IMR-90 (cell line): ENCODE measurements at regions not wholly inside any gene's neighbourhood (a gene's known extent, or its start where the extent isn't known, plus 50 kb on each side); places are given as distances from the start of the nearest gene placed in this dataset.

Experiments used
- ATAC-seq: fragments of 200-7000 bp; cut with Tn5 transposase; 2 replicates; pipeline ENCODE4 v1.9.1; 2020; ENCODE audit warnings: low read depth, mild to moderate bottlenecking, moderate library complexity
- BruUV-seq: library from RNA; stranded (reverse); fragments of 400-500 nt; replicated peaks from 2 replicates; lab custom pipeline; 2021; lab: Mats Ljungman, UMichigan
- CTCF ChIA-PET: fragments of 300-600 bp; formaldehyde crosslinking; extraction: SDS; loops from one replicate; lab custom pipeline; 2021; ENCODE audit warnings: antibody characterized with exemption; lab: Yijun Ruan, JAX
- POLR2A ChIA-PET: fragments of 300-600 bp; sonication (Branson Sonifier 250); formaldehyde crosslinking; loops from one replicate; lab custom pipeline; 2022; ENCODE audit warnings: antibody characterized with exemption; ENCODE audit not compliant: unreplicated experiment; lab: Charles Lee
- DNase-seq: peaks from one replicate; pipeline ENCODE4 v3.0.0; 2013
- H2AFZ ChIP-seq: replicated peaks from 2 replicates; pipeline ENCODE3; 2013; ENCODE audit warnings: low read length, mild to moderate bottlenecking; ENCODE audit not compliant: poor library complexity
- H2AK5ac ChIP-seq: 2 replicates; pipeline ENCODE4 v1.6.1; 2013; ENCODE audit warnings: low read depth, low read length, inconsistent platforms
- H2AK9ac ChIP-seq: replicated peaks from 2 replicates; pipeline ENCODE3; 2013; ENCODE audit warnings: mild to moderate bottlenecking, low read depth, low read length, moderate library complexity; ENCODE audit not compliant: poor library complexity
- H2BK120ac ChIP-seq: 2 replicates; pipeline ENCODE4 v1.6.1; 2013; ENCODE audit warnings: low read depth, low read length, inconsistent platforms
- H2BK15ac ChIP-seq: 3 replicates; pipeline ENCODE4 v1.6.1; 2013; ENCODE audit warnings: low read depth, low read length, inconsistent platforms
- H2BK20ac ChIP-seq: 2 replicates; pipeline ENCODE4 v1.6.1; 2013; ENCODE audit warnings: low read depth, mild to moderate bottlenecking, inconsistent platforms, low read length, moderate library complexity
- H2BK5ac ChIP-seq: 2 replicates; pipeline ENCODE4 v1.6.1; 2013; ENCODE audit warnings: mild to moderate bottlenecking, low read depth, low read length, inconsistent platforms; ENCODE audit not compliant: poor library complexity, severe bottlenecking
- H3K14ac ChIP-seq: replicated peaks from 2 replicates; pipeline ENCODE4 v1.6.1; 2013; ENCODE audit warnings: low read depth, low read length, inconsistent platforms
- H3K18ac ChIP-seq: 2 replicates; pipeline ENCODE4 v1.6.1; 2013; ENCODE audit warnings: low read depth, low read length, control low read depth
- H3K23ac ChIP-seq: 2 replicates; pipeline ENCODE4 v1.6.1; 2013; ENCODE audit warnings: low read depth, low read length, inconsistent platforms
- H3K27ac ChIP-seq: 2 replicates; pipeline ENCODE4 v1.5.1; 2013; ENCODE audit warnings: mild to moderate bottlenecking, control low read depth, low read length; ENCODE audit not compliant: insufficient read depth
- H3K27me3 ChIP-seq: 2 replicates; pipeline ENCODE4 v1.6.1; 2013; ENCODE audit warnings: low read length; ENCODE audit not compliant: control insufficient read depth, insufficient read depth
- H3K36me3 ChIP-seq: 2 replicates; pipeline ENCODE4 v1.6.1; 2013; ENCODE audit warnings: low read length, mixed read lengths; ENCODE audit not compliant: control insufficient read depth, insufficient read depth
- H3K4ac ChIP-seq: 2 replicates; pipeline ENCODE4 v1.6.1; 2013; ENCODE audit warnings: low read depth, low read length, inconsistent platforms
- H3K4me1 ChIP-seq: 2 replicates; pipeline ENCODE4 v1.6.1; 2013; ENCODE audit warnings: low read length, mixed read lengths; ENCODE audit not compliant: control insufficient read depth, insufficient read depth
- H3K4me2 ChIP-seq: 2 replicates; pipeline ENCODE4 v1.6.1; 2013; ENCODE audit warnings: low read depth, mild to moderate bottlenecking, control low read depth, low read length, moderate library complexity
- H3K4me3 ChIP-seq: 2 replicates; pipeline ENCODE4 v1.5.1; 2013; ENCODE audit warnings: low read depth, mild to moderate bottlenecking, control low read depth, low read length, moderate library complexity; ENCODE audit not compliant: insufficient read depth
- H3K56ac ChIP-seq: 2 replicates; pipeline ENCODE4 v1.6.1; 2013; ENCODE audit warnings: low read length, inconsistent platforms; ENCODE audit not compliant: insufficient read depth; ENCODE audit errors: extremely low read depth
- H3K79me1 ChIP-seq, 2 experiments: 2 replicates each; pipeline ENCODE4 v1.6.1; 2013; ENCODE audit warnings: low read length in 2 of 2, inconsistent platforms in 1 of 2, low read depth in 1 of 2
- H3K9ac ChIP-seq: 2 replicates; pipeline ENCODE4 v1.6.1; 2013; ENCODE audit warnings: low read depth, low read length, control low read depth
- H3K9me1 ChIP-seq: 2 replicates; pipeline ENCODE4 v1.6.1; 2013; ENCODE audit warnings: low read length, inconsistent platforms; ENCODE audit not compliant: insufficient read depth
- H3K9me3 ChIP-seq: 2 replicates; pipeline ENCODE4 v1.6.1; 2013; ENCODE audit warnings: low read length; ENCODE audit not compliant: control insufficient read depth, insufficient read depth
- H4K20me1 ChIP-seq: 2 replicates; pipeline ENCODE4 v1.6.1; 2013; ENCODE audit warnings: low read length, inconsistent platforms; ENCODE audit not compliant: insufficient read depth
- H4K5ac ChIP-seq: 2 replicates; pipeline ENCODE4 v1.6.1; 2013; ENCODE audit warnings: mild to moderate bottlenecking, low read depth, low read length, control low read depth
- H4K8ac ChIP-seq, 2 experiments: 2 replicates each; pipeline ENCODE4 v1.6.1; 2013; ENCODE audit warnings: low read depth in 2 of 2, low read length in 2 of 2, control low read depth in 1 of 2, inconsistent platforms in 1 of 2
- H4K91ac ChIP-seq: 2 replicates; pipeline ENCODE4 v1.6.1; 2013; ENCODE audit warnings: low read depth, low read length, inconsistent platforms; ENCODE audit not compliant: insufficient read depth
- CEBPB ChIP-seq: IDR thresholded peaks from 2 replicates; pipeline ENCODE4 v1.6.1; 2012; ENCODE audit warnings: low read depth, low read length, improper control_type of control experiment
- MAFK ChIP-seq: IDR thresholded peaks from 2 replicates; pipeline ENCODE4 v1.6.1; 2012; ENCODE audit warnings: low read depth, low read length, improper control_type of control experiment
- MAZ ChIP-seq: IDR thresholded peaks from 2 replicates; pipeline ENCODE4 v1.6.1; 2012; ENCODE audit warnings: low read depth, mild to moderate bottlenecking, low read length, improper control_type of control experiment, moderate library complexity, borderline replicate concordance
- MXI1 ChIP-seq: IDR thresholded peaks from 2 replicates; pipeline ENCODE4 v1.6.1; 2012; ENCODE audit warnings: low read depth, mild to moderate bottlenecking, low read length, moderate library complexity, borderline replicate concordance
- NFE2L2 ChIP-seq: fragments of 150-350 bp; IDR thresholded peaks from 2 replicates; pipeline ENCODE4 v1.6.1; 2016; ENCODE audit warnings: low read depth, mild to moderate bottlenecking, low read length
- POLR2A ChIP-seq: IDR thresholded peaks from 2 replicates; pipeline ENCODE4 v1.6.1; 2012; ENCODE audit warnings: mild to moderate bottlenecking, low read depth, low read length
- RAD21 ChIP-seq: IDR thresholded peaks from 2 replicates; pipeline ENCODE4 v1.6.1; 2012; ENCODE audit warnings: low read length, improper control_type of control experiment
- RCOR1 ChIP-seq: IDR thresholded peaks from 2 replicates; pipeline ENCODE4 v1.6.1; 2012; ENCODE audit warnings: mild to moderate bottlenecking, low read length, improper control_type of control experiment; ENCODE audit not compliant: insufficient replicate concordance
- SMC3 ChIP-seq: fragments of 150-350 bp; IDR thresholded peaks from 2 replicates; pipeline ENCODE4 v1.6.1; 2016; ENCODE audit warnings: low read depth, mild to moderate bottlenecking, antibody characterized with exemption, low read length, moderate library complexity
- USF2 ChIP-seq: fragments of 150-350 bp; IDR thresholded peaks from 2 replicates; pipeline ENCODE4 v1.6.1; 2017; ENCODE audit warnings: mild to moderate bottlenecking, antibody characterized with exemption, low read length, low read depth
- WGBS, 2 experiments: methylation state at CpG; one replicate each; pipeline versions ENCODE4 v1.1.5 to v1.1.7; 2013; ENCODE audit warnings: missing lambda C conversion rate in 2 of 2; ENCODE audit not compliant: insufficient read length in 1 of 2; ENCODE audit errors: extremely low coverage in 2 of 2; 5-methylcytosine and 5-hydroxymethylcytosine counted together
- dilution Hi-C: fragments of 300-500 bp; cut with HindIII; formaldehyde crosslinking; loops from one replicate; pipeline ENCODE4 v1.14.3; 2018; ENCODE audit warnings: low sequenced_read_pairs; ENCODE audit not compliant: unreplicated experiment
- in situ Hi-C: fragments of 300-500 bp; cut with MboI; formaldehyde crosslinking; loops from 3 replicates; pipeline ENCODE4 v1.14.3; 2019; ENCODE audit warnings: low sequenced_read_pairs, inconsistent platforms, mixed read lengths
- intact Hi-C: fragments of 100-400 bp; cut with micrococcal nuclease; formaldehyde crosslinking; loops from 2 replicates; pipeline ENCODE4 v1.10.0; 2022
- TF ChIP-seq, protein P1 (sequence below): conservative IDR thresholded peaks from 2 replicates; pipeline ENCODE4 v1.5.1; 2012; ENCODE audit warnings: mild to moderate bottlenecking, low read depth, low read length, improper control_type of control experiment

DNA sequence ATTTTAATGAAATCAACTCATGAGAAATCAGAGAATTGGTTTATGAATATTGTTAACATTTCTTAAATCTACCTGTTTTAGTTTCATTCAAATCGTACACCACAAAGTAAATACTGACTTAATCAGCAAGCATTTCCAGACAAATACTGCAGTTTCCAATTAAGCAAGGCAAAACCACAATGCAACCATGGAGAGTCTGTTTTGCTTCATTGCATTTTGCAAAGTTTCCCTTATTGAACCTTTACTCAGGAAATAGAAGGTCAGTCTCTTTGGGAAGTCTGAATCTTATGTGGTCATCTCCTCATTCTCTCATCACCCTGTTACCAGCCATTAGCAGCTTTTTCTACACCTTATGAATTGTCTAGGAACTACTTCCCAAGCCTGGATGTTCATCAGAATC is 400.5 kb downstream of the IPMK start:
- H3K14ac ChIP-seq = no peak overlapping the region
- intact Hi-C loops (no loop called here), dilution Hi-C loops (no loop called here), in situ Hi-C loops (no loop called here)
- ATAC-seq = no peak
- no peak overlapping the region for H3K23ac ChIP-seq
- DNase-seq = no peak
- no peak overlapping the region for H3K4me3 ChIP-seq
- no peaks in the 10 kb centered on the region for H3K9me1 ChIP-seq
- H2AFZ ChIP-seq = no peak overlapping the region
- CTCF ChIA-PET = no interaction called here
- no peak overlapping the region for H2BK5ac ChIP-seq
- H3K27me3 ChIP-seq = no peaks in the 10 kb centered on the region
- WGBS, 2 experiments = no CpG with 5 or more reads among the region's 1 CpG
- H4K8ac ChIP-seq = no peak overlapping the region
- H3K27ac ChIP-seq = no peak overlapping the region
- no TSS peak for BruUV-seq
- no peaks in the 10 kb centered on the region for H3K9me3 ChIP-seq
- no peak overlapping the region for H3K18ac ChIP-seq
- H3K79me1 ChIP-seq = no peaks in the 10 kb centered on the region
- no peak overlapping the region for H3K4me2 ChIP-seq
- no peak overlapping the region for H3K9ac ChIP-seq
- no peaks in the 10 kb centered on the region for H3K4me1 ChIP-seq
- TF ChIP-seq USF2 = no peak
- TF ChIP-seq MAZ = no peak
- TF ChIP-seq, protein P1, sequence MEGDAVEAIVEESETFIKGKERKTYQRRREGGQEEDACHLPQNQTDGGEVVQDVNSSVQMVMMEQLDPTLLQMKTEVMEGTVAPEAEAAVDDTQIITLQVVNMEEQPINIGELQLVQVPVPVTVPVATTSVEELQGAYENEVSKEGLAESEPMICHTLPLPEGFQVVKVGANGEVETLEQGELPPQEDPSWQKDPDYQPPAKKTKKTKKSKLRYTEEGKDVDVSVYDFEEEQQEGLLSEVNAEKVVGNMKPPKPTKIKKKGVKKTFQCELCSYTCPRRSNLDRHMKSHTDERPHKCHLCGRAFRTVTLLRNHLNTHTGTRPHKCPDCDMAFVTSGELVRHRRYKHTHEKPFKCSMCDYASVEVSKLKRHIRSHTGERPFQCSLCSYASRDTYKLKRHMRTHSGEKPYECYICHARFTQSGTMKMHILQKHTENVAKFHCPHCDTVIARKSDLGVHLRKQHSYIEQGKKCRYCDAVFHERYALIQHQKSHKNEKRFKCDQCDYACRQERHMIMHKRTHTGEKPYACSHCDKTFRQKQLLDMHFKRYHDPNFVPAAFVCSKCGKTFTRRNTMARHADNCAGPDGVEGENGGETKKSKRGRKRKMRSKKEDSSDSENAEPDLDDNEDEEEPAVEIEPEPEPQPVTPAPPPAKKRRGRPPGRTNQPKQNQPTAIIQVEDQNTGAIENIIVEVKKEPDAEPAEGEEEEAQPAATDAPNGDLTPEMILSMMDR = no peak
- TF ChIP-seq NFE2L2 = no peak
- no peak for TF ChIP-seq CEBPB
- TF ChIP-seq MXI1 = no peak
- TF ChIP-seq RCOR1 = no peak
- no peak for TF ChIP-seq RAD21
- no peak for TF ChIP-seq MAFK
- TF ChIP-seq POLR2A = no peak
- TF ChIP-seq SMC3 = no peak
- H2AK5ac ChIP-seq = no peak overlapping the region
- POLR2A ChIA-PET = no interaction called here
- H2BK15ac ChIP-seq = no peak overlapping the region
- no peaks in the 10 kb centered on the region for H4K20me1 ChIP-seq
- no peak overlapping the region for H4K5ac ChIP-seq
- no peak overlapping the region for H3K56ac ChIP-seq
- no peak overlapping the region for H3K4ac ChIP-seq
- H2AK9ac ChIP-seq = no peak overlapping the region
- H2BK20ac ChIP-seq = no peak overlapping the region
- H4K91ac ChIP-seq = no peak overlapping the region
- H3K36me3 ChIP-seq = no peaks in the 10 kb centered on the region
- no peak overlapping the region for H2BK120ac ChIP-seq
